GM21360 (cell line): ENCODE measurements at regions not wholly inside any gene's neighbourhood (a gene's known extent, or its start where the extent isn't known, plus 50 kb on each side); places are given as distances from the start of the nearest gene placed in this dataset.

Source experiments
- ATAC-seq: cut with Tn5 transposase; IDR thresholded peaks from one replicate; pipeline ENCODE4 v1.9.1; 2021; ENCODE audit warnings: mild to moderate bottlenecking, moderate library complexity; ENCODE audit not compliant: unreplicated experiment

DNA sequence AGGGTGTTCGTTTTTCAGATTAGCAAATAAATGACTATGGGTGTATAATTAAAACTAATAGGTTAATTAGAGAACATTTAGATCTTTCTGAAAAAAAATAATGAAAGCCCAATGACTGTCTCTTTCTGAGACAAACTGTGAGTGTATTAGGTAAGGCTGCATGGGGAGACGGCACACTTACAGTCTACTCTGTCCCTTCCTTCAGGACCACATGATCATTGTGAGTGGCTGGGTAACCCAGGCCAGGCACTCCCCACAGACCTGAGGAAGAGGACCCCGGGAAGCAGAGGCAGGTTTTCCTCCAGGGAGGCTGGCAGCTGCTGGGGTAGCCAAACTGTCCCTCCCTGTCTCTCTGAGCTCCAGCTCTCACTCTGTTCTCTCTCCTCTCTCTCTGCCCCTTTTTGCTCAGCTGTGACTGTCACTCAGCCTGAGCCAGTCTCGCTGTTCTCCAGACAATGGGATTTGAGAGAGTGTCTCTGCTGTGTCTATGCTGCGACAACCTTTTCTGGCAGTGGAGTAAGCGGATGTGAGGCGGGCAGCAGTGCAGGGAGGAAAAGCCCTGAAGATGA is 83.1 kb upstream of the NCAM1 start:
- ATAC-seq, result no peak

DNA sequence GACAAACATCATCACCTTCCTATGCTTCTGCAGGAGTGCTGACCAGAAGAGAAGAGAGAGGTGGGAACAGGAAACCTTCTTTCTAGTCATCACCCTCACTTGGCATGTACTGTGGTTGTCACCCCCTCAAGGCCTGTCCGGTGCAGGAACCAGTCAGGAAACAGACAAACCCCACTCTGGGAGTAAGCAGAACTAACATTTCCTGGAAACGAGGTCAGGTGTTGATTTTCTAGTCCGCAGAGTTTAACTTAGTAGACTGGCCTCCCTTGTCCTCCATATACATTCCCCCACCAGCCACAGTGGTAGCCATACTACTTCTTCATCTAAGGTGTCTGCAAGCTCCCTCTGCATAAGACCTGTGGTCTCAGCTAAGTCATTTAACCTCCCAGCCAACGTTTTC is 80.7 kb upstream of the NCAM1 start:
- ATAC-seq, result no peak

DNA sequence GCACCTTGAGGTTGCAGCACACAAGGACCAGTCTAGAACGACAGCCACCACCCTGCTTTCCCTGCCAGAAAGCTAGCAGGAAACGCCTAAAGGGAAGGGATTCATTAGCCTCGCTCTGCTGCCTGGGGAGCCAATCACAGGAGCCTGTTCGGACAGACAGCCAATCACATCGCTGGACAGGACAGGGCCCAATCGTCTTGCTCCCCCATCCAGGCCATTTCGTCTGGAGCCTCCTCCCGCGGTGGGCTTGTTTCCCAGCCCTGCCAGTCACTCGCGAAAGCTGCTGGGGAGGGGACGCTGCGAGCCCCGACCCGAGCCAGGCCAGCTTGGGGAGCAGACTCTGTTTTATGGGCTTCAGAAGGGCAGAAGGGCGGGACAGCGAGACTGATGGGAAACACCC is 79.8 kb upstream of the NCAM1 start:
- ATAC-seq, result no peak

DNA sequence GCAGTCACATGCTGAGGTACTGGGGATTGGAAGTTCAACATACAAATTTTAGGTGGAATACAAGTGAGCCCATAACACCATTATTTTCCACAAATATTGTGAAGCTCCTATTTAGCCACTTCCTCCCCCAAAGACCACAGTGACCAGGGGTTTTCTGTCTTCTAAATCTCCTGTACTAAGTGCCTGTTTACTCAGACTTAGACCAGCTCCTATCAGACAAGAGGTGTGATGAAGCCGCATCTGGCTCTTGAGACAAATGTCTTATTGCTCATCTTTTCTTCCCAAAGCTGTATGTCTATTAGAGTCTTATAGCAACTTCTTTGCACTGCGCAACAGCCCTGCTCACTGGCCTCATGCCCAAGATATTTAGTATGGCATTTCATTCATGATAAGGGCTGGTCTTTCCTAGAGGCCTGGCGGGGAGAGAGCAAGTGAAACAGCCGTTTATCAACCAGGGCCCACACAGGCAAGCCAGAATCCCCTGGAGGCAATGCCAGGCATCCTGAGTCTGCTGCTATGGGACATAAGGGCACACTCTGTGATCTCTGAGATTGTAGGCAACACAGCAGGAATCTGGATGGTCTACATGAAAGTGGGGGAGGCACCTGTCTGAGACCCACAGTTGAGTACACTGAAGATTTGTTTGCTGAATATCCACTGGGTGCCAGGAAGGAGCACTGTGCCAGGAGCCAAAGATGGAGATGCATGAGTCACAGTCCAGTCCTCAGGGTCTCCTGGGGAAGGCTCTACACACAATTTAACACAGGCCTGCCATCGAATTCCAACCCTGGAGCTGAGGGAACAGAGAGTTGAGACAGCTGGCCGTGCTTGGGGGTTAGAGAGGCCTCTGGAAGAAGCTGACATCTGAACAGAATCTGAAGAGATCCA is 78.5 kb upstream of the NCAM1 start:
- no peak for ATAC-seq

DNA sequence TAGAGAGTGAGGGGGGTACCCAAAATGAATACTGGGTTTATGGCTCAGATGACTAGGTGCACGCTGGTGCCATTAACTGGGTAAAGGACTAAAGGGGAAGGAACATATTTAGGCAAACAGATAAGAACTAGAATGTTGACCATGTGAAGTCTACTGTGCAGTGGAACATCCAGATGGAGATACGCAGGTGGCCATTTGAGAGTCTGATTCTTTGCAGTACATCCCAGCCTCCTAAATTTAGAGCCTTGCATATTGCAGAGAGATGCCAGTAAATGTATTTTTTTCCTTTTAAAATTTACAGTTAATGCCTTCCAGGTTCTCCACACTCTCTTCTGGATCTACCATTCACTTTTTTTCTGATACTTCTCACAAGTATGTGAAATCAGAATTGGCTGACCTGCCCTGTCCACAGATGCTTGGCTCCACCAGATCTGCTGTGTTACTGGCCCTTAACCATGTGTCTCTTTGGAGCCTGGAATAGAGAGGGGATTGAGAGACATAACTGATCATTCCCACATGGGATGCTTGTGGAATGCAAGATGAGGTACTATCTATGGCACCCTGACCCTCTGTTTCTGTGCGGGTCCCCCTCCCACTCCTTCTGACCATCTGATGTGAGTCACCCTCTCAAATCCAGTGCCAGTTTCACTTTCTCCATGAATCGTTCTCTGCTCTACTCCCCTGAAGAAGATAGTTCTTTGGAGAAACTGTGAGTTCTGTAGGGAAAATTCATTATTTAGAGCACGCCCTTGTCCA is 77.0 kb upstream of the NCAM1 start:
- no peak for ATAC-seq

DNA sequence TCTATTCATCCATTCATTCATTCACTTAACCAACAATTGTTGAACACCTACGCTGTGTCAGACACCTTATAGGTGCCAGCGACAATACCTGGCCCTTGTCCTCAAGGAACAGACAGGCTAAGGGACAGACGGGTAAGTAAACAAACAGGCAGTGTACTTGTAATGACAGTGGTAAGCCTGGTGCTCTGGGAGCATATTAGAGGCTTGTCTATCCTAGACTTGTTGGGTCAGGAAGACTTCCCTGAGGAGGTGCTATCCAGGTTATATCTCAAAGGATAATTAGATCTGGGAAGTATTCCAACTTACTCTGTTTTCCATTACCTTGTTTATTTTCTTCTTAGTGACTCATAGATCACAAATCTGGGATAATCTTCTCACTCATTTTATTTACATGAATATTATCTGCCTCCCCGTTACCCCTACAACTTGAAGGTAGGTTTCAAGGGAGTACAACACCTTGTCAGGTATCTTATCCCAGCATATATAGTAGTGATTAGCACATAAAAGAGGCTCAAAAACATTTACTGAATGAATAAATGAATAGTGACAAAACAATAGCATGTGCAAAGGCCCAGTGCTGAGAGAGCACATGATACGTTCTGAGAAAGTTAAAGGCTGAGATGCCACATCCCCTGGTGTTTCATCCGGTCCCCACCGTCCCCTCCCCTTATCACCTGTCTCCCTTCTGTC is 75.3 kb upstream of the NCAM1 start:
- ATAC-seq, result no peak

DNA sequence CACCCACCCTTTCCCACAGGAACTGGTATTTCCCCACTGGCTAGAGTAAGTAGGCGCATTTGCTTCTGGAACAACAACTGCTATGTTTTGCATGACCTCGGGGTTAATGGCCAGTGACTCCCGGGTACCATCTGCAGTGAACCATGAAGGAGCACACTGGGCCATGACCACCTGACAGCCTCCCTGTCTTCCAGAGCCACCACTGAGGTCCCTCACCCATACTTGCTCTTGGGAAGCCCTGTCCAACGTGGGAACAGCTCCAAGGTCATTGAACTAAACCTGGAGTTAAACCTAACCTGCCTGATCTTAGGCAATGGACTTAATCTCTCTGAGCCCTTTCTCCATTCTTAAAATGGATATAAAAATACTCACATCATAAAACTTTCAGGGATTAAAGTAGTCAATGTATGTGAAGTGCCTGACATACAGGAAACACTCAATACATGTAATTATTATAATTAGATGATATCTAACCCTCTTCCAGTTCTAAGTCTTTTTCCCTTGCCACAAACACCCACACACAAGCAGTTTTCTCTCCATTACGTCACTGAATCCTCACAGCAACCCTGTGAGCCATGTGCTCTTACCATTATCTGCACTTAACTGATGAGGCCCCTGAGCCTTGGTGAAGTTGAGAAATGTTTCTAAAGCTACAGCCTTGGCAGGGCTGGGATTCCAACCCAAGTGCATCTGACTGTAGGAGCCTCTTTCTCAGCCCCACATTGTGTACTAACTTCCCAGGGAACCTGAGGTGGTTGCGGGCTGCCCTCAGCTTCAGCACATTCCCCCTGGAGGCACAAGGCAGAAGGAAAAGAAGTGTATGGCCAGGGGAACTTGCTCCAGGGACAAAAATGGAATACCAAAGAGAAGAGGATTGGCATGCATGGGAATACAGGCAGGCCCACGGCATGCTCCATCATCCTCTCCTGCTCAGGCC is 74.5 kb upstream of the NCAM1 start:
- ATAC-seq, result no peak

DNA sequence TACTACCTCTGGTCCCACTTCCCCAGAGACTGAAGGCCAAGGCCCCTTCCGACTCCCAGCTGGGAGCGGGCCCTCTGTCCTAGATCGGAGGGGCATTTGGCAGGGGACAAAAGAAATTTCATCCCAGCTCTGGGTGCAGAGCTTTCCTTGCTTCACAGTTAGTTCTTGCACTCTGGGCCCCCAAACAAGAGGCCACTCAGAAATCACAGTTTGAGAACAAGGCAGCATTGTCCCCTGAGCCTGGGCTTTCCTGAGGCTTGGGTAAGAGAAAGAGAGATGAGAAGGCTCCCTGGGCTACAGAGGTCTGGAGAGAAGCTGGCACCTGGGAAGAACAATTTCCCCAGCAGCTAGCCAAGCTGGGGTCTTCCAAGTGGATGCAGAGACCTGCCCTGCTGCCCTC is 71.8 kb upstream of the NCAM1 start:
- ATAC-seq, result no peak

DNA sequence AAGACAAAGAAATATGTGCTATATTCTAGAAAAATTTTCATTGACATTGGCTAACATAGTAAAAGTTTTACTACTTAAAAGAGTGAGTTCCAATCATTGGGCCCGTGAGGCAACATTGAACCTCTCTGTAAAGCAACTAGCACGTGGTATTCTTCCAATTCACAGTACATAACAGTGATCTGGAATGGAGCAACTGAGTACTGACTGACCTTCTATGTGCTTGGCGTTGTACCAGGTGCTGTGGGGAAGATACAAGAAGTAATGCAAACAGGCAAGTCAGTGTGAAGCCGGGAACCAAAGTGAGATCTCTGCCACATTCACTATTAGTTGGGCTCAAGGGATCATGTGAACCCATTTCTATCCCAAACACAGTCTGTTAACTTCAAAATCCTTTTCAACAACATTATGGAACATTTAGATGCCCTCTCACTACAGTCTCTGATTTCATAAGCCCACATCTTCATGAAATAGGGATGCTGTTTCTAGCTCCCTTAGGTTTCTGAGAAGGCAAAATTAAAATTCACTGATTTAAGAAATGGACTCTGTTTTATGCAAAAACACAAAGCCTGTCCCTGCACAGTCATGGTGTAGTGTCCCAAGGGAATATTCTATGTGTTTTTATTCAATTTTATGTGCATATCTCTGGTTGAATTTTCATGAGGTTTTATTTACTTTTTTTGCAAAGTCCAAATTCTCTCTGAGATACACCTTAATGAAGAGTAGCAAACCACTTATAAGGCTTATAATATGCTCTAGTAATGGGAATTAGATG is 61.8 kb upstream of the NCAM1 start:
- ATAC-seq, result no peak

DNA sequence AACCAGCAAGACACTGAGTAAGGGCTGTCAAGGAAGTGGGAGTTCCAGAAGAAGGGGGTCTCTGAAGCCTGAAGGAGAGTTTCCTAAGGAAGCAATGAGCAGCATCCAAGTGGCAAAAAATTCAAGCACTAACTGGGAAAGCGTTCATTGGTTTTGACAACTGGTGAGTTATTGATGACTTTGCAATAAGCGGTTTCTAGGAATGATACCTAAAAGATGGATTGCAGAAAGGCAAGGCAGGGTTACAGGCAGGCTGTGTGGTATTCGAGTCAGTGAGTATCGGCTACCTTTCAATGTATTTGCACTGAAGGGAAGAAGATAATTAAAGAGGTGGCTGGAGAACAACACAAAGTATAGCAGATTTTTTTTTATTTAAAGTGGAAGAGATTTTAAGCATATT is 59.3 kb upstream of the NCAM1 start:
- no peak for ATAC-seq

DNA sequence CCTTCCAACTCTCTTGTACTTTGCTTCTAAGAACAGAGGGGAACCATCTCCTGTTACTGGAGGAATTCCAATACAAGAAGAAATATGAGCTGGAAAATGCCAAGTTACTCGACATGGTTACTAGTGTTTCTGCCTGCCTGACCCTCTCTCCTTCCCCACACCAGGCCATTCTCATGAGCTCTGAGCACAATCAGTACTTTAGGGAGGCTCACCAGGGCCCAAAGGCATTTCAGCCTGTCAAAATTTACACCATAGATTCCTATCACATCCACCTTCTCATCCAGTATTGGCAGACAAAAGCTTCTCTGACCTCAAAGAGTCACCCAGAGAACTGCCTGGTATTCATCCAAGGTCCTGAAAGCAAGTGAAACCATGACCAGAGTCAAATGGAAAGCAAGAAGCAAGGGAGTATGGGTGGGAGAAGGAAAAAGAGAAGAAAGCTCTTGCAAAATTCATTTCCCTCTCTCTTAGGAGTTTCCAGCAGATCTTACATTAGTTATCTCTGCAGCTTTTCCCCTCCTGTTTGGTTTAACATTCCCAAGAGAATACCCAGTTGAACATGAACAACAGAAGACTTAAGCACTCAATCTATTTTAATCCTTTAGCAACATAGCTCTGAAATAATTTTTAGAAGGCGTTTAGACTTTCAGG is 58.7 kb upstream of the NCAM1 start:
- ATAC-seq, result no peak

DNA sequence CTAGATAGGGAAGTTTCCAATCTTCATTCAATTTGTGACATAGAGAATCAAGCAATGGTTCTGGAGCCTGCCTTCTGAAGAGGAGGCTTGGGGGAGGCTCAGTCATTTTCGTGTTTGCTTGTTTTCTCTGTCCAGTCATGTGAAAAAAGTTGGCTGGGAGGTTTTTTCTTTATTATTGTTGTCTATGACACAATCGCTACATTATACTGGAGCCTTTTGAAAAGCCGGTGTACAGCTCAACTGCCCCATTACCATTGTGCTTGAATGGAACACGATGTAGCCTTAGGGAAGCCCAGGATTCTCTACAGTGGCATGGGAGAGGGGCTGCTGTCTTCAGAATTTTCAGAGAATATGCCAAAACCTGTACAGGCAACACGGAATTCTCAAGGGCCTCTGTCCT is 57.9 kb upstream of the NCAM1 start:
- ATAC-seq, result no peak

DNA sequence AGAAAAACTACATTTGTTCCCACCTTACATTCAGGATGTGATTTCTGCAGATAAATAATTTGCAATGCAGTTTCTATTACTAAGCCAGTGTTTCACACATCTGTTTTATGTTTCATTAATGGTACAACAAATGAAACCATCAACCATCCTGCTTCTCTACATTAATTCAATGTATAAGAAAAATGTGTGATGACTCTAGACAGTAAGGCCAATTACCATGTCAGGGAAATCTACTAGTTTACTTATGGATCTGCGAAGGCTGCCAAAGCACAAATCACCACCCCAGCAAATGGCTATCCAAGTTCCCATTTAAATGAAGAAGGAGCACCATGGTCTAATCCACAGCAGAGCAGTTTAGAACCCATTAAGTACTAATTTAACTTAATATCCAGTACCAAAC is 50.1 kb upstream of the NCAM1 start:
- ATAC-seq, result no peak
